ENCODE measurements at regions not wholly inside any gene's neighbourhood (a gene's known extent, or its start where the extent isn't known, plus 50 kb on each side); places are given as distances from the start of the nearest gene placed in this dataset.

DNA sequence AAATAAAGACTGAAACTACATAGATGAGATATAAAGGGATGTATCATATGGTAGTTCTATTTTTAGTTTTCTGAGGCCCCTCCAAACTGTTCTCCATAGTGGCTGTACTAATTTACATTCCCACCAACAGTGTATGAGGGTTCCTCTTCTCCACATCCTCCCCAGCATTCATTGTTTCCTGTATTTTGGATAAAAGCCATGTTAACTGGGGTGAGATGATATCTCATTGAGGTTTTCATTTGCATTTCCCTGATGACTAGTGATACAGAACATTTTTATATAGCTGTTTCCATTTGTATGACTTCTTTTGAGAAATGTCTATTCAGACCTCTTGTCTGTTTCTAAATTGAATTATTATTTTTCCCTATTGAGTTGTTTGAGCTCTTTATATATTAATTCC, 229.3 kb downstream of the RFPL4B start:
- TF ChIP-seq, protein P1, sequence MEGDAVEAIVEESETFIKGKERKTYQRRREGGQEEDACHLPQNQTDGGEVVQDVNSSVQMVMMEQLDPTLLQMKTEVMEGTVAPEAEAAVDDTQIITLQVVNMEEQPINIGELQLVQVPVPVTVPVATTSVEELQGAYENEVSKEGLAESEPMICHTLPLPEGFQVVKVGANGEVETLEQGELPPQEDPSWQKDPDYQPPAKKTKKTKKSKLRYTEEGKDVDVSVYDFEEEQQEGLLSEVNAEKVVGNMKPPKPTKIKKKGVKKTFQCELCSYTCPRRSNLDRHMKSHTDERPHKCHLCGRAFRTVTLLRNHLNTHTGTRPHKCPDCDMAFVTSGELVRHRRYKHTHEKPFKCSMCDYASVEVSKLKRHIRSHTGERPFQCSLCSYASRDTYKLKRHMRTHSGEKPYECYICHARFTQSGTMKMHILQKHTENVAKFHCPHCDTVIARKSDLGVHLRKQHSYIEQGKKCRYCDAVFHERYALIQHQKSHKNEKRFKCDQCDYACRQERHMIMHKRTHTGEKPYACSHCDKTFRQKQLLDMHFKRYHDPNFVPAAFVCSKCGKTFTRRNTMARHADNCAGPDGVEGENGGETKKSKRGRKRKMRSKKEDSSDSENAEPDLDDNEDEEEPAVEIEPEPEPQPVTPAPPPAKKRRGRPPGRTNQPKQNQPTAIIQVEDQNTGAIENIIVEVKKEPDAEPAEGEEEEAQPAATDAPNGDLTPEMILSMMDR (IDR thresholded peaks at IDR 0.05; ENCODE audit: insufficient read depth, low read depth, low read length) = no peak
- no peak for TF ChIP-seq EZH2 (IDR thresholded peaks at IDR 0.05; ENCODE audit: insufficient read depth, low read length)
